ENCODE measurements at regions not wholly inside any gene's neighbourhood (a gene's known extent, or its start where the extent isn't known, plus 50 kb on each side); places are given as distances from the start of the nearest gene placed in this dataset.

DNA sequence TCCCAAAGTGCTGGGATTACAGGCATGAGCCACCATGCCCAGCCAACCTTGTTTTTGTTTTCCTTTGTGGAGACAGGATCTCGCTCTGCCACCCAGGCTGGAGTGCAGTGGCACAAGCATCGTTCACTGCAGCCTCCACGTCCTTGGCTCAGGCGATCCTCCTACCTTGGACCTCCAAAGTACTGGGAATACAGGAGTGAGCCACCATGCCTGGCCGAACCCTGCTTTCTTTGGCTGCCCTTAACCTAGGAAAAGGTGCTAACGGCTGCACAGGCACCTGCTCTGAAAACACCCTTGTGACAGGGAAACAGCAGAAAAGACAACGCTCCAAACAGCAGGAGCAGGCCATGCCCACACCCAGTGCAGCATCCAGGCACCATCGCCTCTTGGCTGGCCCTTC lies 71.9 kb downstream of the OAT start:
- intact Hi-C loops (cut with micrococcal nuclease) = no loop called here

DNA sequence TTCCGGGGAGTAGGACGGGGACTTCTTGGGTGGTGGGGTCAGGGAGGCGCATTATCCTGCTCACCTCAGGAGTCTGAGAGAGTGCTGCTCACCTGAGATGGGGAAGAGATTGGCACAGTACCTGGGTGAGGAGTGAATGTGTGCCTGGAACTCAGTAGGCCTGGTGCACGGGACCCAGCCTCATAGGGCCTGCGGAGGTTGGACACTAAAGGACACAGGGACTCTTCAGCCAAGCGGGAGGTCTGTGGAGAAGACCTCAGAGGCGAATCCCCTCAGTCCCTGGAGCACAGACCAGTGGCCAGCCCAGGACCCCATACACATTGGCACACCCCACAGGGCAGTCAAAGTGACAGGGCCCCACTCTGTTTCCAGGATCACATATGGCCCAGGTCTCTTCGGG lies 73.2 kb downstream of the OAT start:
- intact Hi-C loops (cut with micrococcal nuclease) = no loop called here

DNA sequence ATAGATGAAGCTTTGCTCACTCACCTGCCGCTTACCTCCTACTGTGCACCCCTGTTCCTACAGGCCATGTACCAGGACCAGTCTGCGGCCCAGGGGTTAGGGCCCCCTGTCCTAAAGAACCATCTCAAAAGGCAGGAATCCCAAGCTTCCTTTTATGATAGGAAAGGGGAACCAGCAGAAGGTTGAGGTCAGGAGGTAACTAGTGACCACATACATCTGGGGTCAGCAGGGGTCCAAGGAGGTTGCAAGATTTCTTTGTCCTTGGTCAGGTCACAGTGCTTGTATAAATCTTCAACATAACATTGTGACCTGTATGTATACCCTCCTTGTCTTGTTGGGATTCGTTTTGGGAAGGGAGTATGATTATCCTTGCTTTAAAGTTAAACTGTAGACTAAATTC lies 73.8 kb downstream of the OAT start:
- intact Hi-C loops (cut with micrococcal nuclease) = no loop called here

DNA sequence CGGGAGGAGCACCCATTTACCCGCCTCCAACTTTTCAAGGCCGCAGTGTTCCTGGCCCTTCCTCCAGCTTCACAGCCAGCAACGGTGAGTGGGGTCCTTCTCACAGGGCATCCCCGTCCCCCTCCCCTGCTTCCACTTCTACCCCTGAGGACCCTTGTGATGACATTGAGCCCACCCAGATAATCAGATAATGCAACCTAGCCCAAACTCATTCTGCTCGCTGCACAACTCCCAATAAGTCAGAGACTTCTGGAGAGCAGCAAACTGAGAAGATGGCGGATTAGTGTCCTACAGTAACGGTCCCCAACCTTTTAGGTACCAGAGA lies 74.5 kb downstream of the OAT start:
- intact Hi-C loops (cut with micrococcal nuclease) = no loop called here

DNA sequence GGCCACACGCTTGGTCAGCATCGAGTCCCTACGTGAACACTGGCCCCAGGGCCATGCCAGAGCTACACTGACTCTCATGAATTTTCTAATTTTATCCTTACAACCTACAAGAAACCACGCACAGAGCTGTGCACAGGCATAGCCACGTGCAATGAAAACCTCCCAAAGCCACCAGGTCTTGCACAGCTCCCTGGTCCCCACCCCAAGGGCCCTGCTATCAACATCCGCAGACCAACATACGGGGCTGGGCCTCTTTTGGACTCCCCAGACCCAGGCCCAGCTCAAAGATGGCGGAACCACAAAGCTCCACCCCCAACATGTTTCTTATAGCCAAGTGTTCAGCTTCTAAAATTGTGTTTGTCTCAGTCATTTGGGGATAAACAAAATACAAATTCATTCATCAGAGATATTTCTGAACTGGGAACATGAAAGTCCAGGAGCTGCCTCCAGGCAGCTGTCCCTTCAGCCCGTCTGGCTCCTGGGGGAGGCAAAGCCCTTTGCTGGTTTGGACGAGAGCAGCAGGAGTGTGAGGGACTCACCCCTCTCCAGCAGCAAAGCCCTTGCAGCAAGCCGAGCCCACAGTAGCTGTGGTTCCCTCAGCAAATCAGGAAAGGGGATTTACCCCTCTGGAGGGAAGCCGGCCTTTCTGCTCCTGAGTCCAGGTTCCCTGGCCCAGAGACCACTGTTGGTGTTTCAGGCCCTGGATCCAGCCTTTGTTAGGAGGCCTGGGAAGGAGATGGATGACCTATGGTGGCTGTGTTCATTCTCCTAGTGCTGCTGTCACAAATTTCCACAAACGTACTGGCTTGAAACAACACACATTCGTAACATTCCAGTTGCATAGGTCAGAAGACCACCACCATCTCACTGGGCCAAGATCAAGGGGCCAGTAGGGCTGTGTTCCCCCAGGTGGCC lies 75.1 kb downstream of the OAT start:
- intact Hi-C loops (cut with micrococcal nuclease) = no loop called here

DNA sequence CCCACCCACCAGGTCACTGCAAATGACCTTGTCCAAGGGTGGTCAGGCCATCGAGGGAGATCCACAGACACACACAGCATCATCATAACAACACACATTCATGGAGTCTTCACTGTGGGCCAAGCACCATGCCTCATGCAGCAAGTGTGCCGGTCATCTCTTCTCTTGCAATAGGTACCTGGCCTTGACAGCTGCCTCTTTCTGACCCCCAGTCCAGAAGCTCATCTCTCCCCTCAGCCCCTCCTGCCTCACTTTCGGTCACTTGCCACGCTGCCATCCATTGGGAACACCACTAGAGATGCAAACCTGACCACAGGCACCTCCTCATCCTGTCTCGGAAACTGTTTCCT lies 75.9 kb downstream of the OAT start:
- intact Hi-C loops (cut with micrococcal nuclease) = no loop called here

DNA sequence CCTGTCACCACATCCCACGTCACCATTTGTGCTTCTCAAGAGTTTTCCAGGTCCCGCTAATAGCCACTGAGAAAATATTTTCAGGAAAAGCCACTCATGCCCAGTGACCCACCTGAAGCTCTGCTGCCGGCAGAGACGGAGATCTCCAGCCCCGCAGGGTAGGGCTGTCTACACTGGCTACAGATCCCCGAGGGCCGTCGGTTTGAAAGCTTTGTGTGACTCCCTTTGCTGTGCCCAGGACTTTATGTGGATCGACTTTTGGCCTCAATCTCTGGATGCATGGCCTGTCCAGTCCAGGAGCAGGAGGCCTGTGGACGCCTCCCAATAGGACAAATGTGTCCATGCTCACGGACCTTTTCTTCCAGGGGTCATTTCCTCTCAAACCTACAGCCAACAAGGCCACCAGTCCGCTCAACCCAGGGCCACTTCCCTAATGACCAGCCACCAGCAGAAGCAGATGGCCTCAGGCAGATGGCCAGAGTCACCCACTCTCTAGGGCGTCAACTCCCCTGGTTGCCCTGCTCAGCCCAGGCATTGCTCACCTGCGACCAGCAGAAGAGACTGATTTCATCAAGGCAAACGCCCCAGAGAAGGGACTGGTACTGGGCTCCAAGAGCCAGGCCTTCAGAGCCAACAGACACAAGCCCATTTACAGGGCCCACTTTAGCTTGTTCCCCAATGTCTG lies 76.4 kb downstream of the OAT start:
- intact Hi-C loops (cut with micrococcal nuclease) = no loop called here

DNA sequence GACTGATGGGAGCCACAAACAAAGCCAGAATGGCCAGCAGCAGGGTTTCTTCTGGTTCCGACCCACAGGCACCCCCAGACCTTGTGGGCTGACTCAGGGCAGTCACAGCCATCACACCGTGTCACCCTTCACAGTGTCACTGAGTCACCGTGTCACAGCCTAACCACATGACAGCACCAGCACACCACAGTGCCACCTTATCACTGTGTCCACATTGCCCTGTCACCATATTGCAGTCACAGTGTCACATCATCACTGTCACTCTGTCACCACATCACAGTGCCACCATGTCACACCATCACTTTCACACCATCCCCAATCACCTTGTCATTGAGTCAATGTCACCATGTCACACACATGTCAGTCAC lies 77.0 kb downstream of the OAT start:
- intact Hi-C loops (cut with micrococcal nuclease) = no loop called here

DNA sequence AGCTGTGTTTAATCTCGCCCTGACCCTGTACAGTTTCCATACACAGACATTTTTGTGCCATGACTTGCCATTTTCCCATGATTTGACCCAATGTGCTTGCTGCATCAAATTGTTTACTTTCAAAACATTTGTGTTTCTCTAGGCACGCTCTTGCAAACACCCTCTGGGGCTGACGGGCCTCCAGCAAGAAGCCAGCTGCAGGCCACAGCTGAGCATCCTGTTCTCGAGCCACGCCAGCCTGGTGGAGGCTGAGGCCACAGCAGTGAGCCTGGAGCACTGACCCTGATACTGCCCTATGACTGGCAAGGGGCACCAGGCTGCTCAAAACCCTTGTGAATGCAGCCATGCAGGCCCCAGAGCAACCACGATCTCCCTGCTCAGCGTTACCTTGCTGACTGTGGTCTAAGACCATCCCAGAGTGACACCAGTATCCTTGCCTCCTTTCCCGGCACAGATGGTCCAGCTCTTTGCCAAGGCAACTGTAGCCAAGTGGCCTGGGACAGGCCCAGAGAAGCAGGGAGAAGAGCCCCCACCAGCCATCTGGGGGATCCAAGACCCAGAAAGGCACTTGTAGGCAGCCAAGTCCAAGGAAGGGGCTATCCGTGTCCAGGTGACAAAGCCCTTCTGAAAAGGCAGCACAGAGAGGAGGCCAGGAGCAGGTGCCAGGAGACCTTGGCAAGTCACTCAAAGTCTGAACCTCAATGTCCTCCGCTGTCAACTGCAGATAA lies 78.5 kb downstream of the OAT start:
- intact Hi-C loops (cut with micrococcal nuclease) = no loop called here

DNA sequence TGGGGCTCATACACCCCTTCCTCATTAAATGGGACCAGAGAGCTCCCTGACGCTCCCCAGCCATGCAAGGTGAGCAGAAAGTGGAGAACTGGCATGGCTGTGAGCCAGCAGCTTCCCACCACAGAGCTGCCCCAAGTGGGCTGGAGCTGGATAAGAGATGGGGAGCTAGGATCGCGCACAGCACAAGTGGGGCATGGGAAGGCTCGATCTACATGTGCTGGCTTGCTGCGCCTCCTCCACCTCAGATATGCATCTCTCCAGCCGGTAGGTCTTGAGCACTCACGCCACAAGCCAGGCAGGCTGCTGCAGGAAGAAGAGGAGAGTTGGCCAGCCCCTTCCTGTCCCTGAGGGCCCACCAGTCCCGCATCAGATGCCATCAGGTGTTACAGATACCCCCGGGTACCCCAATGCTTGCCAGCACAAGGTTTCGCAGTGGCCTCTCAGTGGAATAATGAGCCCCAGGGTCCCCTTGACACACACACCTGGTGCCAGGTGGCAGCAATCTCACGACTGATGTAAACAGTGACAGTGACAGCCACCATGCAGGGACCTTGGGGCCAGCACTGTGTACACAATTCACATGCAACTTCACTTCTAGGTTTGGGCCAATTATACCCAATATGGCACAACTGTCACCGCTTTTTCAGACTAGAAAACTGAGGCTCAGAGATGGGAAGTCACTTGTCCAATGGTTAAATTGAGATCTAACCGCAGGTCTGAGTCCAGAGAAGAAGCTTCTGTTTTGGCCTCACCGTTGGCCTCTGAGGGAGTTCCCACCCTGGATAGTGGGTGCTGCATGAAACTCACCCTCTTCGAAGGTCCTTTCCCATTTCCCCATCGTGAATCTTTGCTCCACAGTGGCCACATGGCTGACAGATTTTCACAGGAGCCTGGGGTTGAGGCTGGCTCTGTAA lies 79.3 kb downstream of the OAT start:
- intact Hi-C loops (cut with micrococcal nuclease) = no loop called here

DNA sequence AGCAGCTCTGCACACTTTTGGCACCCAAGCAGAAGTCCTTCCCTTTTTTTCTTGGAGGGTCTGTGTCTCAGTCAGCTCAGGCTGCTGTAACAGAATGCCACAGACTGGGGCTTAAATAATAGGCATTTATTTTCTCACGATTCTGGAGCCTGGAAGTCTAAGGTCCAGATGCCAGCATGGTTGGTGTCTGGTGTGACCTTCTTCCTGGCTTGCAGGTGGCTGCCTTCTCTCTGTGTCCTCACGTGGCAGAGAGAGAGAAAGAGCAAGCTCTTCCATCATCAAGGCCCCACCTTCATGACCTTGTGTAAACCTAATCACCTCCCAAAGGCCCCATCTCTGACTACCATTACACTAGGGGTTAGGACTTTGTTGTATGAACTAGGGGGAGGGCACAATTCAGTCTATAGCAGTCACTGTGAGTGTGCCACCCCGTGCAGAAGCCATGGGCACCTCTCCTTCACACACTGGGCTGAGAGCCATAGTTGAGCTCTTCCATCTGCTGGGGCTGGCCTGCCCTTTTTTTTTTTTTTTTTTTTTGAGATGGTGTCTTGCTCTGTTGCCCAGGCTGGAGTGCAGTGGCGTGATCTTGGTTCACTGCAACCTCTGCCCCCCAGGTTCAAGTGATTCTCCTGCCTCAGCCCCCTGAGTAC lies 80.3 kb downstream of the OAT start:
- intact Hi-C loops (cut with micrococcal nuclease) = no loop called here

DNA sequence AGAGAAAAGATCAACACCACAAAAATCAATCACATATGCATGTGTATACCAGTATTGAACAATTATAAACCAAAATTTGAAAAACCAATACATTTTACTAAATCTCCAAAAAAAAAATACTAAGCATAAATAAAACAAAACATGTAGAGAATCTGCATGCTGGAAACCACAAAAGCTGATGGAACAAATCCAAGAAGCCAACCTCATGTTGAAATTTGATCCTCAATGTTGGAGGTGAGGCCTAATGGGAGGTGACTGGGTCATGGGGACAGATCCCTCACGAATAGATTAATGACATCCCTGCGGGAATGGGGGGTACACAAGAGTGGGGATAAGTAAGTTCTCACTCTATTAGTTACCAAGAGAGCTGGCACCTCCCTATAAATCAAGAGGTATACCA lies 82.5 kb downstream of the OAT start:
- intact Hi-C loops (cut with micrococcal nuclease) = no loop called here

DNA sequence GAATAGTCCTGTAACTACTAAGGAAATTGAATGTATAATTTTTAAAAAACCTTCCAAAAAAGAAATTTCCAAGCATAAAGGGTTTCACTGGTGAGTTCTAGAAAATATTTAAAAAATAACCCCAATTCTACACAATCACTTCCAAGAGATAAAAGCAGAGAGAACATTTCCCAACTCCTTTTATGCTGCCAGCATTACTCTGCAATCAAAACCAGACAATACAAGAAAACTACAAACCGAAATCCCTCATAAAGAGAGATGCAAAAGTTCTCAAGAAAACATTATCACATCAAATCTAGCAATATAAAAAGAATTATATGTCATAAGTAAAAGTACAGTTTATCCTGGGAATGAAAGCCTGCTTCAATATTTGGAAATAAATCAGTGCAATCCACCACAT lies 84.8 kb downstream of the OAT start:
- intact Hi-C loops (cut with micrococcal nuclease) = no loop called here

DNA sequence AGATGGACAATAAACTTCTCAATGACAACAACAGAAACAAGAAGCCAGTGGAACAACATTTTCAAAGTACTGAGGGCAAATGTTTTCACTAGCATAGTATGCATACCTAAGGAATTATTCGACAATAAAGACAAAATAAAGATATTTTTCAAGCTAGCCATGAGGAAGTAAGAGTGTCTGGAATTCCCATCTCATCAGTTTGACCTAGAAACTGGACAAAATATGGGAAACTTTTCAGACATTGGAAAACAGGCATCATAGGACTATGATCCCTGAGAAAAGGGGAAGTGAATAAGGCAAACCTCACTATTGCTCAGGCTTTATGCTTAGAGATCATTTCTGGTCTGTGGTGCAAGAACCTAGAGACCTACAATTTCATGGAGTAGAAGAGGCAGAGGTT lies 86.3 kb downstream of the OAT start:
- intact Hi-C loops (cut with micrococcal nuclease) = no loop called here

DNA sequence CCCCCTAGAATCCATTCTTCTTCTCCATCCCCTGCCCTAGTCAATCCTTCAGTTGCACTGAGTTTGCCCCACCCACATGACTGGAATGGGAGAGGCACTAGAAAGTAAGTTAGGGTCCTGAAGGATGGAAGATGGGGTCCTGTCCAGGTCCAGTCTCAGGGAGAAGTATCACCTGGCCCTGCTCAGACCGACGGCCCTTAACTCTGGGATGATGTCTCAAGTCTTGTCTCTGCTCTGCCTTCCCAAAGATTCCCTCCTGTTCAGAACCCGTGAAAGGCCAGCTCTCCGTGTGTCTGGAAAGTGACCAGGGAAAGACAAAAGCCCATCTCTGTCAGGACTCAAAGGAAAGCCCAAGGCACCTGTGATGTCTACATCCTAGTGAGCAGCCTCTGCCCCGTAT lies 88.8 kb downstream of the OAT start:
- intact Hi-C loops (cut with micrococcal nuclease) = no loop called here

DNA sequence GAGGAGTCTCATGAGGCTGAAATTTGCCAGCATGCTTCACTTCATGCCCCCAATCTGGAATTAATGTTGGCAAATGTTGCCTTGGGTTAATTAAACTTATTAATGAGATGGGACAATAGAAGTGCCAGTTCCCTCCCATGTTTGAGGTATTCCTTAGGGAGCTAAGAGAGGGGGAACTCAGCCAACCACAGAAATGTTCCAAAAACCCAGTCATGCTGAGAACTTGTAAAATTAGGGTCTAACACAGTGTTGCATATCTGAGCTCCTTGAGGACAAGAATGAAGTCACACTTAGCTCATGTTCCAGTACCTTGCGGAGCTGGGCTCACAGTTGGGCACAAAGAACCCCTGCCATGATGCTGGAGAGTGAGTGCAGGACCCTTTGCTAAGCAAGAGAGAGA lies 89.4 kb downstream of the OAT start:
- intact Hi-C loops (cut with micrococcal nuclease) = no loop called here

DNA sequence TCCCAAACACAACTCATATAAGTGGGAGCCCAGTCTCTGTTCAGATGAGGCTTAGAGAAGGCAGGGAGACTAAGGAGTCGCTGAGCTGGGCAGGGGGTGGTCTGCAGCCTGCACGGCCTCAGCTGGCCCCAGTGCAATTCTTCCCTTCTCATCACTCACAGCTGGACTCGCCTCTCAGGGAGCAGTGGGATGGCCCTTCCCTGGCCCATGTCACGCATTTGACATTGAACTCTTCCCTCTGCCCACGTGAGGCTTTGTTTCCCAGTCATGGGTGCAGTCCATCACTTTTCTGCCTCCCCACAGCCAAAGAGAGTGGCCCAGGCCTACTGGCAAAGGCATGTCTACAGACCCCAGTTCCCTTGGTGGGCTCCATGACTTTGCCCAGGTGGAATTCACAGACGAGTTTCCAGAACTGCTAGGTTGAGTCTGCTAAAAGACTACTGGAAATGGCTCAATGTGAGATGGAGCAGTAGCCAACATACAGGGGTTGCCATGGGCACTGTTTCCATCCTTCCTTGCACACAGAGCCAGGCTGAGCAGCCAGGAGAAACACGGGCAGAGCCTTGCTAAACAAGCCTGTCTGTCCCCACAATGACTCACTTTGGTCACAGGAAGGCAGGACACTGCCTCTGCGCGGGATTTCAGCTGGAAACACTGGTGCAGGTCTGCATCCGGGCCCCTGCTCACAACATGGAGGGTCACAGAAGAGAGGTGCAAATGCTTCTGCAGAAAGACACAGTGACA lies 90.1 kb downstream of the OAT start:
- intact Hi-C loops (cut with micrococcal nuclease) = no loop called here

DNA sequence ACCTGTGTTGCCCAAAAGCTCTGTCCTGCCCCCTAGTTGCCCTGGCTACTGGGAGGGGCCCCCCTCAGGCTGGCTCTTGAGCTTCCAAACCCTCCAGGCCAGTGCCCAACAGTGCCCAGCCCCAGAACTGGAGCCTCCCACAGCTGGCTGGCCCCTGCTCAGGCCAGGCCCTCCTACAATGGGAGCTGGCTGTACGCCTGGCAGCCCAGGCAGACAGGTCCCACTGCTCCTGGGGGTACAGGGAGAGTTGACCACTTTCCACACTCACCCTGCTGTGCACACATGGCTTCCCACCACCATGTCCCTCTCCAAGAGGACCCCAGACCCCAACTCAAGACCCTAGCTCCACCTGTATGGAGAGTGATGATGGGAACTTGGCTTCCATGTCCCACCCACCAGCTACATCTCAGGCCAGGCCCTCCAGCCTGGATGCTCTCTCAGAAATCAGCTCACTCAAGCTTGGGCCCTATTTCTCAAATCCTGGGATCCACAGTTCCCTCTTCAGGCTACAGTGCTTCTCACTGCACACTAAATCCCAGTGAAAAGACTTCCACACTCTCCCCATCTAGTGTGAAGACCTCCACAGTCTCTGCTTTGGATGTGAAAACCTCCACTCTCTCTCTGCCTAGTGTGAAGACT lies 92.6 kb downstream of the OAT start:
- intact Hi-C loops (cut with micrococcal nuclease) = no loop called here

DNA sequence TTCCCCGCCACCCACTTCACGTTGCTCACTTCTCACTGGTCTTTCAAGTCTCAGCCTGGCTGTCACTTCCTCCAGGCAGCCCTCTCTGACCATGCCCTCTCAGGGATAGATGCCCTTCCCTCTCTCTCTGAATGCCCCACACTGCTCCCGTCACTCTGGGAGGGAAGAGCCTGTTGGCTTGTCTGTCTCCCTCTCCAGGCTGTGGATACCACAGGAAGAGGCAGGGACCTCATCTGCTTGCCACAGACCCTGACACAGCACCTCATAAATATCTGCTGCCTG lies 93.1 kb downstream of the OAT start:
- intact Hi-C loops (cut with micrococcal nuclease) = no loop called here

Measured in T-helper 2 cell treated with Interferon-gamma antibody and Interleukin-4, amounts not matched to agents 100 ng/mL and 5 ng/mL, for 36 hours (primary cell).